ENCODE measurements at regions not wholly inside any gene's neighbourhood (a gene's known extent, or its start where the extent isn't known, plus 50 kb on each side); places are given as distances from the start of the nearest gene placed in this dataset.

DNA sequence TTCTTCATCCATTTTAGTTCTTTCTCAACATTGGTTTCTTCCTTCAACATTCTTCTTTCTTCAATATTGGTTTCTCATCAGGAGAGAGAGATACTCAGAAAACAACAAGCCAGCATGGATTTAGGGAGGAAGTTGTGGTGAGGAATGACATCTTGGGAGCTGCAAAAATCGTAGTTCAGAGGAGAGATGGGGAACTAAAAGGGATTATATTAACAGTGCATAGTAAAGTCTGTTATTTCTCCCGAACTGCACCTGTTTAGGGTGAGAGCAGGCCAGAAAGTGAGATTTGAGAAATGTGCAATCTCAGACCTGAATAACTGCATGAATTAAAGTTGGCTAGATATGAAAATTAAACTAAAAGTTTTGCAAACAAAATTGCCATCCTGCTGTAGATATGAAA is 94.5 kb downstream of the CASP12 start:
- TF ChIP-seq POLR2A (IDR thresholded peaks at IDR 0.05), result no peak
- no peak for TF ChIP-seq CTCF (IDR thresholded peaks at IDR 0.05)

All from stomach (tissue), 4 donors.